ENCODE measurements at regions not wholly inside any gene's neighbourhood (a gene's known extent, or its start where the extent isn't known, plus 50 kb on each side); places are given as distances from the start of the nearest gene placed in this dataset.
"Not testable (repeated sequence)": the region's sequence is repeated elsewhere in the genome, so short reads cannot be mapped to it uniquely, and the experiment has no call there.

GRCh38 chr21:17682924-17683323 lies 70.2 kb upstream of the BTG3 start:
- H3K36me3 ChIP-seq: no peaks in the 10 kb centered on the region
- WGBS, 2 donors: 78 to 90% methylated on average over 2 of the region's 2 CpGs
- H3K4me3 ChIP-seq: no peak overlapping the region
- H3K4me1 ChIP-seq: no peaks in the 10 kb centered on the region
- intact Hi-C loops (cut with DNase I): loop anchor here (5.0 kb wide), 1 partner anchor 219 kb away; no protein-coding TSS in a partner anchor
- H3K9me3 ChIP-seq: no peaks in the 10 kb centered on the region
- no peak overlapping the region for H3K27ac ChIP-seq
- no peak for DNase-seq
- no peaks in the 10 kb centered on the region for H3K27me3 ChIP-seq
- no peak for TF ChIP-seq POLR2A (IDR thresholded peaks at IDR 0.05)
- TF ChIP-seq CTCF (IDR thresholded peaks at IDR 0.05): no peak

- Histone ChIP-seq H3K27ac (no peak overlapping the region), H3K9me3 (no peaks in the 10 kb centered on the region), H3K4me1 (no peaks in the 10 kb centered on the region), H3K4me3 (no peak overlapping the region), H3K27me3 (no peaks in the 10 kb centered on the region), H3K36me3 (no peaks in the 10 kb centered on the region)
- WGBS, 2 donors: 0% methylated on average over 1 of the region's 1 CpG
- no peak for DNase-seq
- intact Hi-C loops (cut with DNase I): no loop called here
- peak; percentile 69 to 94 (median 84) for TF ChIP-seq CTCF (IDR thresholded peaks at IDR 0.05)
- no peak for TF ChIP-seq POLR2A (IDR thresholded peaks at IDR 0.05)
These were observed 66.4 kb upstream of the BTG3 start for GRCh38 chr21:17679002-17679600.

- intact Hi-C loops (cut with DNase I); H3K27ac ChIP-seq; H3K27me3 ChIP-seq; H3K36me3 ChIP-seq; H3K4me1 ChIP-seq; H3K4me3 ChIP-seq; H3K9me3 ChIP-seq; DNase-seq: not testable (repeated sequence)
- 81 to 93% methylated on average over 5 to 9 of the region's 11 CpGs for WGBS, 2 donors
These were observed 64.2 kb upstream of the BTG3 start for GRCh38 chr21:17676930-17677329.

- DNase-seq: no peak
- intact Hi-C loops (cut with DNase I): no loop called here
- TF ChIP-seq CTCF (IDR thresholded peaks at IDR 0.05) (no peak), POLR2A (IDR thresholded peaks at IDR 0.05) (no peak)
- no peaks in the 10 kb centered on the region for H3K36me3 ChIP-seq
- no peaks in the 10 kb centered on the region for H3K27me3 ChIP-seq
- no peaks in the 10 kb centered on the region for H3K9me3 ChIP-seq
- no peak overlapping the region for H3K27ac ChIP-seq
- no peak overlapping the region for H3K4me3 ChIP-seq
- H3K4me1 ChIP-seq: peaks cover 0 to 3% (median 0%) of the 10 kb centered on the region in 3 donors
- WGBS, 2 donors: 59 to 69% methylated on average over 4 of the region's 4 CpGs
These were observed 61.4 kb upstream of the BTG3 start for GRCh38 chr21:17674106-17674505.

- WGBS, 2 donors: 40 to 41% methylated on average over 11 of the region's 11 CpGs
- Histone ChIP-seq H3K27me3 (no peaks in the 10 kb centered on the region), H3K9me3 (no peaks in the 10 kb centered on the region), H3K27ac (no peak overlapping the region), H3K4me1 (peaks cover 0 to 3% (median 0%) of the 10 kb centered on the region in 3 donors), H3K36me3 (no peaks in the 10 kb centered on the region), H3K4me3 (no peak overlapping the region)
- intact Hi-C loops (cut with DNase I): no loop called here
- no peak for TF ChIP-seq POLR2A (IDR thresholded peaks at IDR 0.05)
- TF ChIP-seq CTCF (IDR thresholded peaks at IDR 0.05): no peak
- DNase-seq: no peak
These were observed 60.7 kb upstream of the BTG3 start for GRCh38 chr21:17673261-17674020.
